ENCODE measurements at regions not wholly inside any gene's neighbourhood (a gene's known extent, or its start where the extent isn't known, plus 50 kb on each side); places are given as distances from the start of the nearest gene placed in this dataset.

GRCh38 chr5:62790348-62790747 lies 211.7 kb downstream of the LRRC70 start:
- no peak for DNase-seq (ENCODE audit: low read depth, low spot score)
- in situ Hi-C loops (cut with HindIII; ENCODE audit: low sequenced_read_pairs): no loop called here
- TF ChIP-seq CTCF (IDR thresholded peaks at IDR 0.05; ENCODE audit: low read depth, low read length): no peak
- H3K4me3 ChIP-seq (ENCODE audit: low read depth, low read length): no peak overlapping the region

GRCh38 chr5:62786099-62786498 lies 207.5 kb downstream of the LRRC70 start:
- no peak overlapping the region for H3K4me3 ChIP-seq (ENCODE audit: low read depth, low read length)
- no peak for DNase-seq (ENCODE audit: low read depth, low spot score)
- in situ Hi-C loops (cut with HindIII; ENCODE audit: low sequenced_read_pairs): no loop called here
- no peak for TF ChIP-seq CTCF (IDR thresholded peaks at IDR 0.05; ENCODE audit: low read depth, low read length)

- no peak for DNase-seq (ENCODE audit: low read depth, low spot score)
- in situ Hi-C loops (cut with HindIII; ENCODE audit: low sequenced_read_pairs): no loop called here
- TF ChIP-seq CTCF (IDR thresholded peaks at IDR 0.05; ENCODE audit: low read depth, low read length): no peak
Measured at GRCh38 chr5:62785588-62785987, 207.0 kb downstream of the LRRC70 start.

GRCh38 chr5:62783374-62784057 lies 204.9 kb downstream of the LRRC70 start:
- in situ Hi-C loops (cut with HindIII; ENCODE audit: low sequenced_read_pairs): no loop called here
- DNase-seq (ENCODE audit: low read depth, low spot score): no peak

More at GRCh38 chr5:62785588-62785987, 207.0 kb downstream of the LRRC70 start:
- no peak overlapping the region for H3K4me3 ChIP-seq (ENCODE audit: low read depth, low read length)

GRCh38 chr5:62780888-62781287 lies 202.3 kb downstream of the LRRC70 start:
- in situ Hi-C loops (cut with HindIII; ENCODE audit: low sequenced_read_pairs): no loop called here

More at GRCh38 chr5:62783374-62784057, 204.9 kb downstream of the LRRC70 start:
- H3K4me3 ChIP-seq (ENCODE audit: low read depth, low read length): no peak overlapping the region
- no peak for TF ChIP-seq CTCF (IDR thresholded peaks at IDR 0.05; ENCODE audit: low read depth, low read length)

GRCh38 chr5:62780230-62780629 lies 201.6 kb downstream of the LRRC70 start:
- DNase-seq (ENCODE audit: low read depth, low spot score): no peak
- in situ Hi-C loops (cut with HindIII; ENCODE audit: low sequenced_read_pairs): no loop called here

More at GRCh38 chr5:62780888-62781287, 202.3 kb downstream of the LRRC70 start:
- H3K4me3 ChIP-seq (ENCODE audit: low read depth, low read length): no peak overlapping the region
- DNase-seq (ENCODE audit: low read depth, low spot score): no peak
- TF ChIP-seq CTCF (IDR thresholded peaks at IDR 0.05; ENCODE audit: low read depth, low read length): no peak

More at GRCh38 chr5:62780230-62780629, 201.6 kb downstream of the LRRC70 start:
- no peak overlapping the region for H3K4me3 ChIP-seq (ENCODE audit: low read depth, low read length)
- no peak for TF ChIP-seq CTCF (IDR thresholded peaks at IDR 0.05; ENCODE audit: low read depth, low read length)

Data from astrocyte of the spinal cord (primary cell).